Esophagus squamous epithelium (tissue), 4 donors: ENCODE measurements at regions not wholly inside any gene's neighbourhood (a gene's known extent, or its start where the extent isn't known, plus 50 kb on each side); places are given as distances from the start of the nearest gene placed in this dataset.

Experiments
- CTCF ChIP-seq, 6 experiments: fragments of 450-650 bp in 4 of 6; fragments of 200-600 bp in 2 of 6; sonication (generic) in 2 of 6; IDR thresholded peaks; one replicate each; pipeline ENCODE4 v1.5.1; 2016 to 2019; ENCODE audit warnings: antibody characterized with exemption in 6 of 6, mild to moderate bottlenecking in 4 of 6, moderate library complexity in 4 of 6
- POLR2A ChIP-seq, 4 donors: fragments of 450-650 bp; IDR thresholded peaks; one replicate each; pipeline ENCODE4 v1.6.1; 2017; ENCODE audit warnings: antibody characterized with exemption in 4 of 4, mild to moderate bottlenecking in 4 of 4, moderate library complexity in 3 of 4

- TF ChIP-seq CTCF (IDR thresholded peaks at IDR 0.05): no peak
- TF ChIP-seq POLR2A (IDR thresholded peaks at IDR 0.05): no peak
These were observed 1730.7 kb upstream of the FLRT2 start for GRCh38 chr14:83799233-83799632.
